Dermis blood vessel endothelial cell (primary cell): ENCODE measurements at regions not wholly inside any gene's neighbourhood (a gene's known extent, or its start where the extent isn't known, plus 50 kb on each side); places are given as distances from the start of the nearest gene placed in this dataset.
"Not testable (repeated sequence)": the region's sequence is repeated elsewhere in the genome, so short reads cannot be mapped to it uniquely, and the experiment has no call there.

Source experiments
- DNase-seq: peaks from one replicate; pipeline ENCODE4 v3.0.0; 2010

- no peak for DNase-seq
Observed at GRCh38 chr21:22189278-22189677, 1191.1 kb downstream of the NCAM2 start.

GRCh38 chr21:22191581-22191980 lies 1193.4 kb downstream of the NCAM2 start:
- no peak for DNase-seq

DNA sequence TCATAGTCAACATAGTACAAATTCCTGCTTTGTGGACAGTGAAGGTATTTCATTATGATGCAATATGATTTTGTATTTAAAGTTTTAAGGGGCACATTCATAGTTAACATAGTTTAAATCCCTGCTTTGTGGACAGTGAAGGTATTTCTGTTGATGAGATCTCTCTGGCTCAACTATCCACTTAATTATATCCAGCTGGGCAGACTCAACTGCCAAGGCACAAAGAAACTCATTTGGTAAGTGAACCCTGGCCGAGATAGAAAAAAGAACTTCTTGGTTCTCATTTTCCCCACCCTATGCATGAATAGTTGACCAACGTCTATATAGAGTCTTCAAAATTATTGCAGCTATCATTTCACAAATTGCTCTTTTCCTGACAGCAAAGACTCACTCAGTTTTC lies 1194.6 kb downstream of the NCAM2 start:
- DNase-seq = no peak

GRCh38 chr21:22194986-22195385 lies 1196.8 kb downstream of the NCAM2 start:
- not testable (repeated sequence) for DNase-seq

DNA sequence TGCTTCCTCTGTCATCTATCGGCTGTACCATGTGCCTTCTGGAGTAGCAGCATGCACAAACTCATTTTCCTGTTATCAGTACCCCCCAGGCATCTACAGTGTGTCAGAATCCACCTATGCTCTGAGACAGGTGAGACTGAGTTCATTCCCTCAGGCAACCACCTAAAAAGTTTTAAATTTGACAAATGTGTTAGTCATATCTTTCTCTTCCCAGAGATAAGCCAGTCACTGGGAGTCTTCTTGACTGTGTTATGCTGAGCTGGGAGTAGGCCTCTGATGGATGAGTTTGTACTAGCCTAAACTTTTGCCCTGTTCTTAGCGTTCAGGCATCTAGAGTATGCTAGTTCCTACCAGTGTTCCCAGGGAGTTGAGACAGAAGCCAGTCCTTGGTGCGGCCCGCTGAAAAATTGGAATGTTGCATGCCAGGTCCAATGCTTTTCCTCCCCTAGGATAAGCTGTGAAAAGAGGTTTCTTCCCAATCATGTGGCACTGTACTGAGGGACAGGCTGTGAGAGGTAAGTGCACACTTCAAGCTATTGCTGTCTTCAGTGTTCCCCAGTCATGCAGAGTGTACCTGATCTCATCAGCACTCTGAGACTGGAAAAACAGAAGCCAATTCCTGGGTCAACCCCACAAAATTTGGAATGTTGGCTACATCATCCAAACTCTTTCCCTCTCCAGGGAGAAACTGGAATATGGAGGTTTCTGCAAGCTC lies 1202.3 kb downstream of the NCAM2 start:
- no peak for DNase-seq

- no peak for DNase-seq
Observed at GRCh38 chr21:22201126-22201525, 1202.9 kb downstream of the NCAM2 start.

DNA sequence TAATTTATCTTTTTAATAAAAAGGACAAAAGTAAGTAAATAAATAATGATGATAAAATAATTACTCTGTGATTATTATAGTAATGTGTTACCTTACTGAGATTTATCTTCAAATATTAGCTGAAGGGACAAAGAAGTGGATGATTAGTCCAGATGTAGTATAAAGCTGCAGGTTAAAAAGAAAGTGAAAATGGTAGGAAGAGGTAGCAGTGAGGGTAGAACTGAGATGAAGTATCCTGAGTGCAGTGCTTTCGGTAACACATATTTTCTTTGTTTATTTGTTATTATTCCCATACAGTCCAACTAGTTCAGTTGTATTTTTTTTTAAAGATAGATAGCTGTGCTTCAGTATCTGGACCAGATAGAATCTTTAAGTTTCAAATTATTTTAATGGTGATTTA lies 1203.5 kb downstream of the NCAM2 start:
- no peak for DNase-seq

DNA sequence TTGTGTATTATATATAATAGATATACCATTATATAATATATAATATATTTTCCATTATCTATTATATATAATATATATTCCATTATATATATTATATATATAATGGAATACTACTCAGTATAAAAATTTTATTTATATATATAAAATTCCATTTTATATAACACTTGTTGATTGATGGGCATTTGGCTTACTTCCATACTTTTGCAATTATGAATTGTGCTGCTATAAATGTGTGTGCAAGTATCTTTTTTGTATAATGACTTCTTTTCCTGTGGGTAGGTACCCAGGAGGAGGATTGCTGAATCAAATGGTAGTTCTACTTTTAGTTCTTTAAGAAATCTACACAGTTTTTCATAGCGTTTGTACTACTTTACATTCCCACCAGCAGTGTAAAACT lies 1211.1 kb downstream of the NCAM2 start:
- no peak for DNase-seq

DNA sequence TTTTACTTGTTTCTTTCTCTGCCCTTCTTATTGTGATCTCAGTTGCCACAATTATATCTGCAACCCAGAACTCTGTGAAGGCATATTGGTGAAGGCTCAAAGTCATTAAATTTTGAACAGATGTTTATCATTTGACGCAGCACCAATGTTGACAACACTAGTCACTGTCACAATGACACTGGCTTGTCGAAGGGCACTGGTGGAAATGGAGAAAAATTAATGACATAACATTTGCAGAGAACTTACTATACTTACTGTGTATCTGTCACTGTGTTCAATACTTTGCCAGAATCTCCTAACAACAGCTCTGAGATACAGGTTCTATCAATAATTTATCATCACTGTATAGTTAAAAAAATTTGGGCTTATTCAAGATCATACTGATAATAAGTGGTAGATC lies 1213.7 kb downstream of the NCAM2 start:
- no peak for DNase-seq

DNA sequence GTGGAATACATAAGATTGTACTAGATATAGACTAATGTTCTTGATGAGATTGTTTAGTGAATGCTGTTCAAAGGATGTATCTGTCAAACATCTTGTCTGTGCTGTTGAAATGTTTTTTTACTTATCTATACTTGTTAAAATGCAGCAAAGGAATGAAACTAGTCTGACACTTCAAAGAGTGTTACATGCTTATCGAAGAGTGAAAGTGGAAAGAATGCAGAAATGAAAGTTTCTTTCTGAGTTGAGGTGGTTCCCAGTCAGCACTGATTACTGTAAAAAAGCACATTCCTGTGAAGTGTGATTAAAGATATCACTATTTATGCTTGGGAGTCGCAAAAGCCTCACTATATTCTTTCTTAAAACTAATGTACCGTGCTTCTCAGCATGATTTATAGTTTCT lies 1225.2 kb downstream of the NCAM2 start:
- DNase-seq = no peak

DNA sequence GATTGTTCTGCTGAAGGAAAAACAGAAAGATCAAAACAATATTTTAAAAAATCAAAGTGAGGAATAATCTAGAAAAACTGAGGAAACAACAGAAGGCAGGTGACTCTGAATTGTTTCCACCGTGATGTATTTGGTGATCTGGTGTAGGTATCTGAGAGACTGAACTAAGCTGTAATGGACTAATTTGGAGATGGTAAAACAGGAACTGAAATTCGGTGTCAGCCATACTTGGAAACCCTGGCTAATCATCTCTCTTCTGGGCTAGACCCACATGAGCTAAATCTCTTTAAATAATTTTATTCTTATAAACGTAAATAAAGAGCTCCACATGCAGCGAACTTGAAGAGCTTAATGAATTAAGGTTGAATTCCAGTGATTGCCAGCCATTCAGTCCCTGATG lies 1226.1 kb downstream of the NCAM2 start:
- DNase-seq = no peak

- DNase-seq = no peak
Observed at GRCh38 chr21:22225299-22225698, 1227.1 kb downstream of the NCAM2 start.

GRCh38 chr21:22231013-22231412 lies 1232.8 kb downstream of the NCAM2 start:
- no peak for DNase-seq

DNA sequence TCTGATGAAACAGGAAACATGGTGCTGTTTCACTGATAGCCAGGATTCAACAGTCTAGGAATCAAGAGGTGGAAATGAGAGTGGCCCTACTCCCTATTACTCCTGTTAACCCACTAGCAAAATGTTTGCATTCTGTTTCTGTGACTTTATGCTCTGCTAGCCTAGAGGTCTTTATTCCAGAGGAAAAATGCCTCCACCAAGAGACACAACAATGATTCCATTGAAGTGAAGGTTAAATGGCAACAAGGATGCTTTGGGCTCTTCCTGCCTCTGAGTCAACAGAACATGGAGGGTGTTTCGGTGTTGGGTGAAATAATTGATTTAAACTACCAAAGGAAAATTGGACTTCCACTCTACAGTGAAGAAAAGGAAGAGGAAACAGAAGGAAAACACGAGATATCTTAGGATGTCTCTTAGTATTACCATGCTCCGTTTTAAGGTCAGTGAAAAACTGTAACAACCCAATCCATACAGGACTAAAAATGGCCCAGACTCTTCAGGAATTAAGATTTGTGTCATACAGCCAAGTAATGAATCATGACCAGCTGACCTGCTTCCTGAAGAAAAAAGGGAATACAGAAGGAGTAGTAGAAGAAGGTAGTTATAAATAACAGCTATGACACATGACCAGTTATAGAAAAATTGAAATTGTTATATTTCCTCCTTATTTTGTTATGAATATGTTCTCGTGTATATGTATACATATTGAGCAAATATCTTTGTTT lies 1237.8 kb downstream of the NCAM2 start:
- no peak for DNase-seq

- DNase-seq = no peak
Observed at GRCh38 chr21:22244516-22244915, 1246.3 kb downstream of the NCAM2 start.

DNA sequence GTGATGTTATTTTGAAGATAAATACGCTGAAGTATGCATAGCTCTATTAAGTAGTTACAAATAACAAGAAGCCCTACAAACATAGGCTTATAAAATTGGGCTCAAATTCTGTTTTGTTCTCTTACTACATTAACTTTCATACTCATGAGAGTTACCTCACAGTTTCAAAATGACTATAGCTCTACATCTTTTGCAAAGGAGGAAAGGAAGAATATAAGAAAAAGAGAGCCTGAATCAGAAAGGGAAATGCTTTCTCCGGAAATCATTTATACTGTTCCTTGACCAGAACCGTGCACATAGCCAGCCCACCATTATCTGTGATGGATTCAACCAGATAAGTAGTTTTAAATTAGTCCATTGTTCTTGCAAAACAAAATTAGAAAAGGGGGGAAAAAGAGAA lies 1252.1 kb downstream of the NCAM2 start:
- DNase-seq = no peak

GRCh38 chr21:22253761-22254160 lies 1255.6 kb downstream of the NCAM2 start:
- no peak for DNase-seq

DNA sequence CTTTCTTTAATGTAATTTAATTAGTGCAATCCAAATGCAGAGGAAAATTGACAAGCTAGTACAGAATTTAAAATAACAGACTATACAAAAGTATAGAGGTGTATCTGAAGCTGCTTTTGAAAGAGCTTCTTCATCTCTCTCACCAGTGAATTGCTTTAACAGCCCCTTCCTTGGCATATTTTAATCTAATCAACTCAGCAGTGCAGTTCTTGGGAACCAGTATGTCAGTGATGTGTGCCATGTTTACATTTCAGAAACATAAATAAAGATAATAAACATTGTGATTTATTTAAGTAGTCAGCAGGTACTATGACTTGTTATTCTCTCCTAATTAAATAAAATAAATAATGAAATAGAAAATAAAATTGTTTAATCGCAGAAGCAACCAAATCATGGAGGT lies 1260.6 kb downstream of the NCAM2 start:
- DNase-seq = no peak

DNA sequence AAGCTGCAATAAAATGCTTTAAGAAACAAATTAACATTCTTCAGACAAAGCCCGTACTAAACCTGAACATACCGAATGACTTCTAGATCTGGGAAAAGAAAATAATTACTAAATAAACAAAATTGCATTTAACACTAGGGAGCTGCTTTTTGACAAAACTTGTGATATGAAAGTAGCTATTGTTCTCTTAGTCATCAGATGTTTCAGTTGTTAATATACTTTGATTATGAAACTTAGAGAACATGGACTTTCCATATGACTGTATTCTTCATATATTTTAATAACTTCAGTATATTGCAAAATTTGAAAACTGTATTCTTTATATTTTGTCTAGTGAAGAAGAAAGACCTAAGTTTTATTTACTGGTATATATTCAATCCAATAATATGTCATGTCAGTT lies 1262.1 kb downstream of the NCAM2 start:
- DNase-seq = no peak

GRCh38 chr21:22263890-22264289 lies 1265.7 kb downstream of the NCAM2 start:
- DNase-seq = no peak

DNA sequence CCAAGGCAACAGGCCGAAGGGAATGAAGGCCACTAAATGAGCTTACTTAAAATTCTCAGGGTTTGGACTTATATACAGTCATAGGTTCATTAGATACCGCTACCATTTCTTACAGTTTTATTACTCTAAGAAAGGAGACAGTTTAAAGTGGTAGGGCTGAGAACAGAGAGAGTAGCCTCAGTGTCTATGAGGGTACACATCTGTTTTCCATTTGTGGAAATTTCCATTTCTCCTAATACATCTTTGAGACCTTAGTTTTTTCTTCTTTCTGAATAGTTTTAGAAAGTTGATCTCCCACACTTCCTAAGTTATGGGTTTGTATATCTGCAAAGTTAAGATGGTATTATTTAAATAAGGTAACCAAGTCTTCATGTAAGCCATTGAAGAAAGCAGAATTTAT lies 1279.1 kb downstream of the NCAM2 start:
- DNase-seq = no peak

DNA sequence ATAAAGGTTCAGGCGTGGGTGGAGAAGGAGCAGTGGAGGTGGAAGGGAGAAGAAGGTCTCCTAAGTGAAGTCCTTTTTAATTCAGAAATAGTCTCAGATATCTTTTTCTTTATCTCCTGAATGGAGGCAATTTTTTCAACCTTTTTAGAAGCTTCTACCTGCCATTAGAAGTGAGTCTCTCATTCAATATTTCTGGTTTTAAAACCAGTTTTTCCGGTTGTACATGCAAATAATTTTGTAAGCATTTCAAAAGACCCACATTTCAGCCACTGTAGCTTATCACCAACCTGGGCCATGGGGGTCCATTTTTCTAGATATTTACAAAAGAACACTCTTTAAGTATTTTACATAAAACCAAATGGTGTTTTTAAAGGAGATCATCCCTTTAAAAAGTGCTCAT lies 1280.2 kb downstream of the NCAM2 start:
- DNase-seq = no peak

GRCh38 chr21:22280851-22281250 lies 1282.6 kb downstream of the NCAM2 start:
- no peak for DNase-seq

GRCh38 chr21:22288885-22289499 lies 1290.8 kb downstream of the NCAM2 start:
- DNase-seq = no peak
